ENCODE measurements at regions not wholly inside any gene's neighbourhood (a gene's known extent, or its start where the extent isn't known, plus 50 kb on each side); places are given as distances from the start of the nearest gene placed in this dataset.

GRCh38 chr5:88610586-88610985 lies 272.4 kb downstream of the MEF2C start (continued):
- TF ChIP-seq SAP30 (IDR thresholded peaks at IDR 0.05; ENCODE audit: insufficient read depth, insufficient replicate concordance, low read length), result no peak
- TF ChIP-seq, protein P1, sequence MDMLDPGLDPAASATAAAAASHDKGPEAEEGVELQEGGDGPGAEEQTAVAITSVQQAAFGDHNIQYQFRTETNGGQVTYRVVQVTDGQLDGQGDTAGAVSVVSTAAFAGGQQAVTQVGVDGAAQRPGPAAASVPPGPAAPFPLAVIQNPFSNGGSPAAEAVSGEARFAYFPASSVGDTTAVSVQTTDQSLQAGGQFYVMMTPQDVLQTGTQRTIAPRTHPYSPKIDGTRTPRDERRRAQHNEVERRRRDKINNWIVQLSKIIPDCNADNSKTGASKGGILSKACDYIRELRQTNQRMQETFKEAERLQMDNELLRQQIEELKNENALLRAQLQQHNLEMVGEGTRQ (IDR thresholded peaks at IDR 0.05; ENCODE audit: low read length), result no peak
- no peak for TF ChIP-seq TAF7 (optimal IDR thresholded peaks at IDR 0.05; ENCODE audit: borderline replicate concordance, low read depth, low read length)
